ENCODE measurements at regions not wholly inside any gene's neighbourhood (a gene's known extent, or its start where the extent isn't known, plus 50 kb on each side); places are given as distances from the start of the nearest gene placed in this dataset.
A peak's percentile ranks its signal among the peaks of the same experiment; 100 is the strongest.

DNA sequence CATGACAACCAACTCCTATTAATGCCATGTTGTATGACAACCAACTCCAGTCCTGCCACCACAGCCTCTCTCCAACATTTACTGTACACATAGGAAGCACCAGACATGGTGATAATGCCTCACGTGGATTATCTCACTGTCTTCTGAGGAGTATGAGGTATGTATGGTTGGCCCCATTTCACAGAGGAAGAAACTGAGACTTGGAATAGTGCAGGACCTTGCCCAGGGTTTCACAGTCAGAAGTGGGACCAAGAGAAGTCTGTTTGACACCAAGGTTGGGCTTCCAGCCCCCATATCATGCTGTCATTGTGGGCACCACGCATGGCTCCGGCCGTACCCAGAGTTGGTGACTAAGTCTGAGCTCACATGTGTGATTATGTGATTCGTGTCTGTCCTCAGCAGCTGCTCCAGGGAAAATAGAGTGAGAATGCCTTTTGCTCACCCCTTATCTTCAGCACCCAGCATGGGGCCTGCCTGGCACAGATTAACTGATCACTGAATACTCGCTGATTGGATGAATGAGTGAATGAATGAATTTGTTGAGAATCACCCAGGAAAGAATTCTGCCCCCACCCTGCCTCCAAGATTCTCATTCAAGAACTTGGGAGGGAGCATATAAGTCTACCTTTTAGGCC is 204.1 kb upstream of the NLRP1 start:
- TF ChIP-seq, protein P1, sequence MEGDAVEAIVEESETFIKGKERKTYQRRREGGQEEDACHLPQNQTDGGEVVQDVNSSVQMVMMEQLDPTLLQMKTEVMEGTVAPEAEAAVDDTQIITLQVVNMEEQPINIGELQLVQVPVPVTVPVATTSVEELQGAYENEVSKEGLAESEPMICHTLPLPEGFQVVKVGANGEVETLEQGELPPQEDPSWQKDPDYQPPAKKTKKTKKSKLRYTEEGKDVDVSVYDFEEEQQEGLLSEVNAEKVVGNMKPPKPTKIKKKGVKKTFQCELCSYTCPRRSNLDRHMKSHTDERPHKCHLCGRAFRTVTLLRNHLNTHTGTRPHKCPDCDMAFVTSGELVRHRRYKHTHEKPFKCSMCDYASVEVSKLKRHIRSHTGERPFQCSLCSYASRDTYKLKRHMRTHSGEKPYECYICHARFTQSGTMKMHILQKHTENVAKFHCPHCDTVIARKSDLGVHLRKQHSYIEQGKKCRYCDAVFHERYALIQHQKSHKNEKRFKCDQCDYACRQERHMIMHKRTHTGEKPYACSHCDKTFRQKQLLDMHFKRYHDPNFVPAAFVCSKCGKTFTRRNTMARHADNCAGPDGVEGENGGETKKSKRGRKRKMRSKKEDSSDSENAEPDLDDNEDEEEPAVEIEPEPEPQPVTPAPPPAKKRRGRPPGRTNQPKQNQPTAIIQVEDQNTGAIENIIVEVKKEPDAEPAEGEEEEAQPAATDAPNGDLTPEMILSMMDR (IDR thresholded peaks at IDR 0.05; ENCODE audit: low read depth, low read length, missing control alignments) = no peak
- peak; percentile 46 for DNase-seq
- Histone ChIP-seq H3K4me3 (ENCODE audit: low read depth, low read length) (no peak overlapping the region), H3K36me3 (replicated peaks) (no peaks in the 10 kb centered on the region), H3K27me3 (replicated peaks) (no peaks in the 10 kb centered on the region), H3K27ac (no peak overlapping the region)
- in situ Hi-C loops (cut with HindIII; ENCODE audit: low pct_ligation_motif_present, low sequenced_read_pairs) = no loop called here

- H3K36me3 ChIP-seq (replicated peaks) = no peaks in the 10 kb centered on the region
- H3K27me3 ChIP-seq (replicated peaks) = no peaks in the 10 kb centered on the region
- no peak overlapping the region for H3K27ac ChIP-seq
- no peak overlapping the region for H3K4me3 ChIP-seq (ENCODE audit: low read depth, low read length)
- DNase-seq = no peak
- in situ Hi-C loops (cut with HindIII; ENCODE audit: low pct_ligation_motif_present, low sequenced_read_pairs) = no loop called here
- TF ChIP-seq, protein P1 (IDR thresholded peaks at IDR 0.05; ENCODE audit: low read depth, low read length, missing control alignments) = no peak
Observed at GRCh38 chr17:5789528-5789927, 205.2 kb upstream of the NLRP1 start.

- no peak overlapping the region for H3K4me3 ChIP-seq (ENCODE audit: low read depth, low read length)
- no peaks in the 10 kb centered on the region for H3K36me3 ChIP-seq (replicated peaks)
- H3K27me3 ChIP-seq (replicated peaks) = no peaks in the 10 kb centered on the region
- TF ChIP-seq, protein P1 (IDR thresholded peaks at IDR 0.05; ENCODE audit: low read depth, low read length, missing control alignments) = peak; percentile 50
- DNase-seq = no peak
- H3K27ac ChIP-seq = no peak overlapping the region
- in situ Hi-C loops (cut with HindIII; ENCODE audit: low pct_ligation_motif_present, low sequenced_read_pairs) = no loop called here
Observed at GRCh38 chr17:5793157-5793556, 208.8 kb upstream of the NLRP1 start.

GRCh38 chr17:5793899-5794298 is 209.6 kb upstream of the NLRP1 start:
- H3K36me3 ChIP-seq (replicated peaks) = no peaks in the 10 kb centered on the region
- TF ChIP-seq, protein P1 (IDR thresholded peaks at IDR 0.05; ENCODE audit: low read depth, low read length, missing control alignments) = peak; percentile 35
- in situ Hi-C loops (cut with HindIII; ENCODE audit: low pct_ligation_motif_present, low sequenced_read_pairs) = no loop called here
- H3K27ac ChIP-seq = no peak overlapping the region
- no peak overlapping the region for H3K4me3 ChIP-seq (ENCODE audit: low read depth, low read length)
- H3K27me3 ChIP-seq (replicated peaks) = no peaks in the 10 kb centered on the region
- DNase-seq = no peak

GRCh38 chr17:5794385-5794784 is 210.1 kb upstream of the NLRP1 start:
- Histone ChIP-seq H3K27me3 (replicated peaks) (no peaks in the 10 kb centered on the region), H3K36me3 (replicated peaks) (no peaks in the 10 kb centered on the region), H3K4me3 (ENCODE audit: low read depth, low read length) (no peak overlapping the region), H3K27ac (no peak overlapping the region)
- in situ Hi-C loops (cut with HindIII; ENCODE audit: low pct_ligation_motif_present, low sequenced_read_pairs) = no loop called here
- TF ChIP-seq, protein P1 (IDR thresholded peaks at IDR 0.05; ENCODE audit: low read depth, low read length, missing control alignments) = no peak
- DNase-seq = no peak
